D721Med (cell line): ENCODE measurements at regions not wholly inside any gene's neighbourhood (a gene's known extent, or its start where the extent isn't known, plus 50 kb on each side); places are given as distances from the start of the nearest gene placed in this dataset.

Source experiments
- DNase-seq: peaks from one replicate; pipeline ENCODE4 v3.0.0; 2011; ENCODE audit warnings: low spot score; ENCODE audit not compliant: insufficient read length
- FAIRE-seq: peaks from 2 replicates; lab custom pipeline; 2011; peaks lifted over from hg19 to GRCh38; lab: Jason Lieb, UNC
- TF ChIP-seq, protein P1 (sequence below): IDR thresholded peaks from 2 replicates; pipeline ENCODE4 v1.5.1; 2012; ENCODE audit warnings: mild to moderate bottlenecking, control low read depth; ENCODE audit not compliant: insufficient read depth; ENCODE audit errors: missing control alignments

DNA sequence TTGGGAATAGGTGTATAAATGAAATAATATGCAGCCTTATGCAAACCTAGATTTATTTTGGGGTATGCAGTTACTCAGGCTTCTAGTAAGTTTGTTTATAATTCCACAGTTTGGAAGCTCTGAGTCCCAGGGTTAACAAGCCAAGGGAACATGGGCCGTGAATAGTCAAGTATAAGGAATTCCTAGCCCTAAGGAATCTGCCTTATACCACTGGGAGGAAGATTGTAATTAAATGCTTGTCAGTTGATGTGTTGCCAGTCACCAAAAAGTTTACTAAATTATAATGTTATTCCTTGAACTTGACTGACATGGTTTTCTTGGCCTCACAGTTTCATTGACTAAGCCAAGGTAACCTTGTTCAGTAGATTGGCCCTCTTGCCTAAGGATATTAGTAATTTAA lies 72.4 kb upstream of the SGO1 start:
- TF ChIP-seq, protein P1, sequence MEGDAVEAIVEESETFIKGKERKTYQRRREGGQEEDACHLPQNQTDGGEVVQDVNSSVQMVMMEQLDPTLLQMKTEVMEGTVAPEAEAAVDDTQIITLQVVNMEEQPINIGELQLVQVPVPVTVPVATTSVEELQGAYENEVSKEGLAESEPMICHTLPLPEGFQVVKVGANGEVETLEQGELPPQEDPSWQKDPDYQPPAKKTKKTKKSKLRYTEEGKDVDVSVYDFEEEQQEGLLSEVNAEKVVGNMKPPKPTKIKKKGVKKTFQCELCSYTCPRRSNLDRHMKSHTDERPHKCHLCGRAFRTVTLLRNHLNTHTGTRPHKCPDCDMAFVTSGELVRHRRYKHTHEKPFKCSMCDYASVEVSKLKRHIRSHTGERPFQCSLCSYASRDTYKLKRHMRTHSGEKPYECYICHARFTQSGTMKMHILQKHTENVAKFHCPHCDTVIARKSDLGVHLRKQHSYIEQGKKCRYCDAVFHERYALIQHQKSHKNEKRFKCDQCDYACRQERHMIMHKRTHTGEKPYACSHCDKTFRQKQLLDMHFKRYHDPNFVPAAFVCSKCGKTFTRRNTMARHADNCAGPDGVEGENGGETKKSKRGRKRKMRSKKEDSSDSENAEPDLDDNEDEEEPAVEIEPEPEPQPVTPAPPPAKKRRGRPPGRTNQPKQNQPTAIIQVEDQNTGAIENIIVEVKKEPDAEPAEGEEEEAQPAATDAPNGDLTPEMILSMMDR: no peak
- FAIRE-seq (no peak), DNase-seq (no peak)

DNA sequence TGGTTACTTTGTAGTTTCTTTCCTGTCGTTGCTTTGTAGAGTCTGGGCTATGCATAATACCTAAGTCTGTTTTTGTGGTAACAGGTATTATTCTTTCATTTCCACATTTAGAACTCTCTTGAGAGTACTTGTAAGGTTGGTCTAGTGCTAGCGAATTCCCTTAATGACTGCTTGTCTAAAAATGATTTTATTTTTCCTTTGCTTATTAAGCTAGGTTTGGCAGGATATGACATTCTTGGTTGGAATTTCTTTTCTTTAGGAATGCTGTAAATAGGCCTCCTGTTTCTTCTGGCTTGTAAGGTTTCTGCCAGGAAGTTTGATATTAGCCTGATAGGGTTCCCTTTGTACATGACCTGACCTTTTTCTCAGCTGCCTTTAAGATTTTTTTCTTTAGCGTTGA lies 70.1 kb upstream of the SGO1 start:
- FAIRE-seq (no peak), DNase-seq (no peak)
- TF ChIP-seq, protein P1: no peak

DNA sequence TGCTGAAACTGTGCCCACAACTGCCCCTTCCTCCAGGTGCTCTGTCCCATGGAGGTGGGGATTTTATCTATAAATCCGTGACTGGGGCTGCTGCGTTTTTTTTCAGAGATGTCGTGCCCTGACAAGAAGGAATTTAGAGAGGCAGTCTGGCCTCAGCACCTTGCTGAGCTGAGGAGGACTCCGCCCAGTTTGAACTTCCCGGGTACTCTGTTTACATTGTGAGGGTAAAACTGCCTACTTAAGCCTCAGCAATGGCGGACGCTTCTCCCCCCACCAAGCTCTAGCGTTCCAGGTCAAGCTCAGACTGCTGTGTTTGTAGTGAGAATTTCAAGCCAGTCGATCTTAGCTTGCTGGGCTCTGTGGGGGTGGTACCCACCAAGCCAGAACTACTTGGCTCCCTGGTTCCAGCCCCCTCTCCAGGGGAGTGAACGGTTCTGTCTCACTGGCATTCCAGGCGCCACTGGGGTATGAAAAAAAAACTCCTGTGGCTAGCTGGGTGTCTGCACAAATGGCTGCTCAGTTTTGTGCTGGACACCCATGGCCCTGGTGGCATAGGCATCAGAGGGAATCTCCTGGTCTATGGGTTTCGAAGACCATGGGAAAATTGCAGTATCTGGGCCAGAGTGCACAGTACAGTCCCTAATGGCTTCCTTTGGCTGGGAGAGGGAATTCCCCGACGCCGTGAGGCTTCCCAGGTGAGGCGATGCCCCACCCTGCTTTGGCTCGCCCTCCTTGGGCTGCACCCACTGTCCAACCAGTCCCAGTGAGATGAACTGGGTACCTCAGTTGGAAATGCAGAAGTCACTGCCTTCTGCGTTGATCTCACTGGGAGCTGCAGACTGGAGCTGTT lies 68.5 kb upstream of the SGO1 start:
- DNase-seq (no peak), FAIRE-seq (no peak)
- TF ChIP-seq, protein P1: no peak

DNA sequence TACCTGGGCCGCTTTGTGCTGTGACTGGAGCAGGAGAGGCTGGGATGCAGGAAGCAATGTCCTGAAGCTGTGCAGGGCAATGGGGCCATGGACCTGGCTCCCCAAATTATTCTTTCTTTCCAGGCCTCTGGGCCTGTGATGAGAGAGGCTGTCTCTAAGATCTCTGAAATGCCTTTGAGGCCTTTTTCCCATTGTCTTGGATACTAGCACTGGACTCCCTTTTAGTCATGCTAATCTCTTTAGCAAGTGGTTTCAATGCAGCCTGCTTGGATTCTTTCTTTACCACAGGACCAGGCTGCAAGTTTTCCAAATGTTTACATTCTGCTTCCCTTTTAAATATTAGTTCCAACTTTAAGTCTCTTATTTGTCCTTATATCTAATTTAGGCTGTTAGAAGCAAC lies 64.8 kb upstream of the SGO1 start:
- TF ChIP-seq, protein P1: no peak
- FAIRE-seq (no peak), DNase-seq (no peak)

DNA sequence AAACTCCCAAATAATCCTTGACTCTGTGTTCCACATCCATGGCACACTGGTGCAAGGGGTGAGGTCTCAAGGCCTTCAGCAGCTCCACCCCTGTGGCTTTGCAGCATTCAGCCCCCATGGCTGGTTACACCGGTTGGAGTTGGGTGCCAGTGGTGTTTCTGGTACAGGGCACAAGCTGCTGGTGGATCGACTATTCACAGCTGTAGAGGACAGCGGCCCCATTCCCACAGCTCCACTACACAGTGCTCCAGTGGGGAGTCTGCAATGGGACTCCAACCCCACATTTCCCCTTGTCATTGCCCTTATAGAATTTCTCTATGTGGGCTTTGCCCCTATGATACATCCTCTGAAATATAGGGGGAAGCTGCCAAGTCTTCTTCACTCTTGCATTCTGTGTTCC lies 64.3 kb upstream of the SGO1 start:
- no peak for DNase-seq
- TF ChIP-seq, protein P1: no peak
- no peak for FAIRE-seq

DNA sequence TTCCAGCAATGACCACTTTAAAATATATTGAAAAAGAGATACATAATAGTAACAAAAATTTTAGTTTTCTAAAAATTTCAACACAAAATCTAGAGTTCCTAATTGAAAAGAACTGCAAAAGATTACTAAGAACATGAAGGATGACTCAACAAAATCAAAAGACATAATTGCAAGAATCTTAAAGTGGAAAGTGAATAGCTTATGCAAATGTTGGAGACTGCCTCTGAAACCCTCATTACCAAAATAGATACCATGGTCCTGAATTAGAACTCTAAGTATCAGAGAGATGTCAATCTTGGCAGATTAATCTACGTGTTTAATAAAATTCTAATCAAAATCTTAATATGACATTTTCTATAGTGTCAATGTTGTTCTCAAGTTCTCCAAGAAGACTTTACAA lies 60.7 kb upstream of the SGO1 start:
- FAIRE-seq (no peak), DNase-seq (no peak)
- TF ChIP-seq, protein P1: no peak

DNA sequence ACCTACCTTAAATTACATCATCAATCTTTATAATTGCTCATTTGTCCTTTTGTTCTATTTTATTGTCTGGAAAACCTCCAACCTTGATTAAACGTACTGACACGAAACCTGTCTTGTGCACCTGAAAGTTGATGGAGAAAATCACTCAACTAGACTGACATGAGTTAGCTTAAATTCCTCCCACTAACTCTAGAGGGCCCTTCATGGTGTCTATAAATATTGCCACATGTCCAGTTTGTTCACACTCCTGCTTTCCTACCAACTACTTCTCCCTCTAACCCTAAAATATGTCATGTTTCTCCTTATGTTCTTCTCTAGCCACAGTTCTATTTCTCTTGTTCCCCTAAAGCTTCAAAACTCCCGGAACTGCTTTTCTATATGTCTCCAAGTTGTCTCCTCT lies 59.8 kb upstream of the SGO1 start:
- FAIRE-seq (no peak), DNase-seq (no peak)
- TF ChIP-seq, protein P1: no peak
